Ascending aorta (tissue), 2 donors: ENCODE measurements at regions not wholly inside any gene's neighbourhood (a gene's known extent, or its start where the extent isn't known, plus 50 kb on each side); places are given as distances from the start of the nearest gene placed in this dataset.
"Not testable (repeated sequence)": the region's sequence is repeated elsewhere in the genome, so short reads cannot be mapped to it uniquely, and the experiment has no call there.

ENCODE experiments used
- DNase-seq, 2 donors: peaks; one replicate each; pipeline ENCODE4 v3.0.0-alpha.2; 2019; ENCODE audit warnings: low spot score in 2 of 2
- H3K27ac ChIP-seq, 2 donors: fragments of 200-600 bp; sonication (generic); one replicate each; pipeline ENCODE4 v1.5.1; 2016 to 2017; ENCODE audit warnings: mild to moderate bottlenecking in 1 of 2
- H3K27me3 ChIP-seq: fragments of 200-600 bp; sonication (generic); one replicate; pipeline ENCODE4 v1.5.1; 2017
- H3K36me3 ChIP-seq, 2 donors: fragments of 200-600 bp; sonication (generic); one replicate each; pipeline ENCODE4 v1.5.1; 2016
- H3K4me1 ChIP-seq, 2 donors: fragments of 200-600 bp; sonication (generic); one replicate each; pipeline ENCODE4 v1.5.1; 2016 to 2017; ENCODE audit warnings: mild to moderate bottlenecking in 1 of 2
- H3K4me3 ChIP-seq, 2 donors: fragments of 200-600 bp; sonication (generic); one replicate each; pipeline ENCODE4 v1.5.1; 2016 to 2017; ENCODE audit warnings: mild to moderate bottlenecking in 1 of 2
- H3K9me3 ChIP-seq, 2 donors: fragments of 200-600 bp; sonication (generic); one replicate each; pipeline ENCODE4 v1.5.1; 2016
- CTCF ChIP-seq, 3 experiments: fragments of 200-600 bp in 2 of 3; fragments of 450-650 bp in 1 of 3; sonication (generic) in 2 of 3; IDR thresholded peaks; one replicate each; pipeline ENCODE4 v1.5.1; 2016 to 2019; ENCODE audit warnings: antibody characterized with exemption in 3 of 3, mild to moderate bottlenecking in 1 of 3, moderate library complexity in 1 of 3
- intact Hi-C: fragments of 100-400 bp; cut with DNase I; formaldehyde crosslinking; loops from one replicate; pipeline ENCODE4 v1.15.1; 2023

GRCh38 chr5:29197631-29198454 is 1995.6 kb upstream of the CDH6 start:
- no peak for TF ChIP-seq CTCF (IDR thresholded peaks at IDR 0.05)

GRCh38 chr5:29193972-29194371 is 1999.5 kb upstream of the CDH6 start:
- DNase-seq: no peak
- Histone ChIP-seq H3K4me3 (no peak overlapping the region), H3K27ac (no peak overlapping the region), H3K4me1 (no peaks in the 10 kb centered on the region), H3K36me3 (no peaks in the 10 kb centered on the region), H3K9me3 (no peaks in the 10 kb centered on the region), H3K27me3 (no peaks in the 10 kb centered on the region)
- no peak for TF ChIP-seq CTCF (IDR thresholded peaks at IDR 0.05)
- intact Hi-C loops: no loop called here

More at GRCh38 chr5:29197631-29198454, 1995.6 kb upstream of the CDH6 start:
- no peak overlapping the region for H3K27ac ChIP-seq
- DNase-seq: no peak
- H3K36me3 ChIP-seq: no peaks in the 10 kb centered on the region
- intact Hi-C loops: no loop called here
- no peaks in the 10 kb centered on the region for H3K27me3 ChIP-seq
- H3K9me3 ChIP-seq: no peaks in the 10 kb centered on the region
- H3K4me3 ChIP-seq: no peak overlapping the region
- no peaks in the 10 kb centered on the region for H3K4me1 ChIP-seq

- DNase-seq, intact Hi-C loops, H3K27me3 ChIP-seq, H3K27ac ChIP-seq, H3K4me1 ChIP-seq, H3K36me3 ChIP-seq, H3K9me3 ChIP-seq, H3K4me3 ChIP-seq: not testable (repeated sequence)
Measured at GRCh38 chr5:29191269-29192048, 2002.0 kb upstream of the CDH6 start.

- intact Hi-C loops, H3K9me3 ChIP-seq, H3K4me3 ChIP-seq, H3K36me3 ChIP-seq, H3K27me3 ChIP-seq, H3K27ac ChIP-seq, H3K4me1 ChIP-seq, DNase-seq: not testable (repeated sequence)
Measured at GRCh38 chr5:29190398-29190797, 2003.1 kb upstream of the CDH6 start.

GRCh38 chr5:29186380-29186779 is 2007.1 kb upstream of the CDH6 start:
- H3K4me3 ChIP-seq, H3K4me1 ChIP-seq, intact Hi-C loops: not testable (repeated sequence)

GRCh38 chr5:29185558-29185957 is 2007.9 kb upstream of the CDH6 start:
- H3K27me3 ChIP-seq: no peaks in the 10 kb centered on the region

More at GRCh38 chr5:29186380-29186779, 2007.1 kb upstream of the CDH6 start:
- not testable (repeated sequence) for H3K9me3 ChIP-seq, DNase-seq, H3K27me3 ChIP-seq, H3K27ac ChIP-seq, H3K36me3 ChIP-seq

More at GRCh38 chr5:29185558-29185957, 2007.9 kb upstream of the CDH6 start:
- intact Hi-C loops: no loop called here
- H3K27ac ChIP-seq: no peak overlapping the region
- no peak for DNase-seq
- H3K4me3 ChIP-seq: no peak overlapping the region
- no peaks in the 10 kb centered on the region for H3K36me3 ChIP-seq
- H3K9me3 ChIP-seq: no peaks in the 10 kb centered on the region
- no peak for TF ChIP-seq CTCF (IDR thresholded peaks at IDR 0.05)
- no peaks in the 10 kb centered on the region for H3K4me1 ChIP-seq
